ENCODE measurements at regions not wholly inside any gene's neighbourhood (a gene's known extent, or its start where the extent isn't known, plus 50 kb on each side); places are given as distances from the start of the nearest gene placed in this dataset.

GRCh38 chr7:132072873-132073272, 503.4 kb downstream of the PLXNA4 start:
- no peak for DNase-seq (ENCODE audit: low read depth)

- DNase-seq (ENCODE audit: low read depth): no peak
Observed at GRCh38 chr7:132072165-132072564, 504.1 kb downstream of the PLXNA4 start.

GRCh38 chr7:132069306-132069705, 507.0 kb downstream of the PLXNA4 start:
- DNase-seq (ENCODE audit: low read depth): no peak

- no peak for DNase-seq (ENCODE audit: low read depth)
Observed at GRCh38 chr7:132066761-132067171, 509.5 kb downstream of the PLXNA4 start.

GRCh38 chr7:132065989-132066603, 509.7 kb upstream of the PODXL start:
- DNase-seq (ENCODE audit: low read depth): no peak

- DNase-seq (ENCODE audit: low read depth): no peak
Observed at GRCh38 chr7:132065193-132065988, 509.0 kb upstream of the PODXL start.

- DNase-seq (ENCODE audit: low read depth): no peak
Observed at GRCh38 chr7:132063800-132064199, 507.4 kb upstream of the PODXL start.

GRCh38 chr7:132061937-132062336, 505.5 kb upstream of the PODXL start:
- no peak for DNase-seq (ENCODE audit: low read depth)

GRCh38 chr7:132059141-132059540, 502.7 kb upstream of the PODXL start:
- DNase-seq (ENCODE audit: low read depth): no peak

GRCh38 chr7:132055336-132056120, 499.1 kb upstream of the PODXL start:
- no peak for DNase-seq (ENCODE audit: low read depth)

GRCh38 chr7:132053871-132054270, 497.4 kb upstream of the PODXL start:
- no peak for DNase-seq (ENCODE audit: low read depth)

- DNase-seq (ENCODE audit: low read depth): no peak
Observed at GRCh38 chr7:132051311-132051710, 494.9 kb upstream of the PODXL start.

- no peak for DNase-seq (ENCODE audit: low read depth)
Observed at GRCh38 chr7:132049462-132050304, 493.3 kb upstream of the PODXL start.

- no peak for DNase-seq (ENCODE audit: low read depth)
Observed at GRCh38 chr7:132045481-132045980, 489.1 kb upstream of the PODXL start.

GRCh38 chr7:132045002-132045401, 488.6 kb upstream of the PODXL start:
- DNase-seq (ENCODE audit: low read depth): no peak

GRCh38 chr7:132044247-132044646, 487.8 kb upstream of the PODXL start:
- no peak for DNase-seq (ENCODE audit: low read depth)

- DNase-seq (ENCODE audit: low read depth): no peak
Observed at GRCh38 chr7:132041108-132041507, 484.7 kb upstream of the PODXL start.

- DNase-seq (ENCODE audit: low read depth): no peak
Observed at GRCh38 chr7:132035517-132036362, 479.3 kb upstream of the PODXL start.

- DNase-seq (ENCODE audit: low read depth): no peak
Observed at GRCh38 chr7:132034748-132035416, 478.5 kb upstream of the PODXL start.

- DNase-seq (ENCODE audit: low read depth): no peak
Observed at GRCh38 chr7:132030883-132031282, 474.5 kb upstream of the PODXL start.
